Hepatocyte (in vitro differentiated cells): ENCODE measurements at regions not wholly inside any gene's neighbourhood (a gene's known extent, or its start where the extent isn't known, plus 50 kb on each side); places are given as distances from the start of the nearest gene placed in this dataset.
"Not testable (repeated sequence)": the region's sequence is repeated elsewhere in the genome, so short reads cannot be mapped to it uniquely, and the experiment has no call there.

Experiments used
- DNase-seq: peaks from one replicate; pipeline ENCODE4 v3.0.0-alpha.2; 2016; ENCODE audit warnings: low spot score
- H2AFZ ChIP-seq: fragments of 200-600 bp; sonication (generic); 2 replicates; pipeline ENCODE4 v1.6.0; 2016; ENCODE audit warnings: antibody characterized with exemption, mild to moderate bottlenecking
- H3K27ac ChIP-seq: fragments of 200-600 bp; sonication (generic); 2 replicates; pipeline ENCODE4 v1.5.1; 2016; ENCODE audit warnings: mild to moderate bottlenecking
- H3K27me3 ChIP-seq: fragments of 200-600 bp; sonication (generic); 2 replicates; pipeline ENCODE4 v1.6.1; 2016
- H3K36me3 ChIP-seq: fragments of 200-600 bp; sonication (generic); replicated peaks from 2 replicates; pipeline ENCODE4 v1.5.1; 2016; ENCODE audit warnings: low read depth; ENCODE audit not compliant: insufficient read depth
- H3K4me1 ChIP-seq: fragments of 200-600 bp; sonication (generic); 2 replicates; pipeline ENCODE4 v1.5.1; 2016; ENCODE audit warnings: mild to moderate bottlenecking, moderate library complexity; ENCODE audit not compliant: insufficient read depth
- H3K4me2 ChIP-seq: fragments of 200-600 bp; sonication (generic); 2 replicates; pipeline ENCODE4 v1.6.0; 2016
- H3K4me3 ChIP-seq: fragments of 200-600 bp; sonication (generic); 2 replicates; pipeline ENCODE4 v1.5.1; 2016; ENCODE audit warnings: mild to moderate bottlenecking
- H3K79me2 ChIP-seq: fragments of 200-600 bp; sonication (generic); 2 replicates; pipeline ENCODE4 v1.6.0; 2017; ENCODE audit warnings: mild to moderate bottlenecking
- H3K9me2 ChIP-seq: fragments of 200-600 bp; sonication (generic); replicated peaks from 2 replicates; pipeline ENCODE4 v1.6.0; 2017; ENCODE audit warnings: mild to moderate bottlenecking; ENCODE audit not compliant: insufficient read depth
- H3K9me3 ChIP-seq: fragments of 200-600 bp; sonication (generic); 2 replicates; pipeline ENCODE4 v1.5.1; 2016; ENCODE audit warnings: low read depth, mild to moderate bottlenecking
- H4K20me1 ChIP-seq: fragments of 200-600 bp; sonication (generic); 2 replicates; pipeline ENCODE4 v1.6.0; 2016; ENCODE audit warnings: mild to moderate bottlenecking; ENCODE audit not compliant: insufficient read depth, poor library complexity, severe bottlenecking
- EZH2 ChIP-seq: fragments of 200-600 bp; sonication (generic); IDR thresholded peaks from 2 replicates; pipeline ENCODE4 v1.6.1; 2016; ENCODE audit warnings: antibody characterized with exemption, mild to moderate bottlenecking, borderline replicate concordance
- EZH2phosphoT487 ChIP-seq: fragments of 200-600 bp; sonication (generic); IDR thresholded peaks from one replicate; pipeline ENCODE4 v1.6.1; 2018; ENCODE audit warnings: antibody characterized with exemption, mild to moderate bottlenecking, low read depth, moderate library complexity; ENCODE audit not compliant: unreplicated experiment, severe bottlenecking
- WGBS: methylation state at CpG from one replicate; pipeline ENCODE4 v1.1.6; 2016; ENCODE audit warnings: low lambda C conversion rate; ENCODE audit errors: missing lambda C conversion rate; 5-methylcytosine and 5-hydroxymethylcytosine counted together
- TF ChIP-seq, protein P1 (sequence below): fragments of 200-600 bp; sonication (generic); IDR thresholded peaks from 2 replicates; pipeline ENCODE4 v1.5.1; 2016; ENCODE audit warnings: antibody characterized with exemption, mild to moderate bottlenecking; ENCODE audit not compliant: poor library complexity

DNA sequence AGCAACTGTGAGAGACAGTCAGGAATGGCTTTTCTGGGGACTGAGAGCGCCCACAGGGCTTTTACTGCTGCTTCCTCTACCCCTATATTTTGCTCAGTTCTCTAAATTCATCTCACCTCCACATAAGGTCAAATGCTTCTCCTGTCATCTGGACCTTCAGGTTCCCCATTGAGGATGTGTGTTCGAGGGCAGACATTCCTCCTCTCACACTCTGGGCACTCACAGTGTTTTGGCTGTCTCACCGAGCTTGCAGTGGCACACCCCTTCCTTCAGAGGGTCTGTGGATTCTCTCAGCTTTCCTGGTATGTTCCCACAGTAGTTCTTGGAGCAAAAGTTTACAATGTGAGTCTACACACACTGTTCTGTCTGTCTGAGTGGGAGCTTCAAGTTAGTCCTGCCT lies 127.8 kb upstream of the GLRA1 start:
- 54% methylated on average over 3 of the region's 3 CpGs for WGBS
- Histone ChIP-seq H4K20me1 (no peaks in the 10 kb centered on the region), H3K36me3 (no peaks in the 10 kb centered on the region), H3K27me3 (no peaks in the 10 kb centered on the region), H2AFZ (no peak overlapping the region), H3K4me1 (no peaks in the 10 kb centered on the region), H3K79me2 (no peaks in the 10 kb centered on the region), H3K27ac (no peak overlapping the region), H3K9me3 (no peaks in the 10 kb centered on the region), H3K4me2 (no peak overlapping the region), H3K4me3 (no peak overlapping the region), H3K9me2 (no peaks in the 10 kb centered on the region)
- TF ChIP-seq EZH2phosphoT487 (no peak), EZH2 (no peak)
- TF ChIP-seq, protein P1, sequence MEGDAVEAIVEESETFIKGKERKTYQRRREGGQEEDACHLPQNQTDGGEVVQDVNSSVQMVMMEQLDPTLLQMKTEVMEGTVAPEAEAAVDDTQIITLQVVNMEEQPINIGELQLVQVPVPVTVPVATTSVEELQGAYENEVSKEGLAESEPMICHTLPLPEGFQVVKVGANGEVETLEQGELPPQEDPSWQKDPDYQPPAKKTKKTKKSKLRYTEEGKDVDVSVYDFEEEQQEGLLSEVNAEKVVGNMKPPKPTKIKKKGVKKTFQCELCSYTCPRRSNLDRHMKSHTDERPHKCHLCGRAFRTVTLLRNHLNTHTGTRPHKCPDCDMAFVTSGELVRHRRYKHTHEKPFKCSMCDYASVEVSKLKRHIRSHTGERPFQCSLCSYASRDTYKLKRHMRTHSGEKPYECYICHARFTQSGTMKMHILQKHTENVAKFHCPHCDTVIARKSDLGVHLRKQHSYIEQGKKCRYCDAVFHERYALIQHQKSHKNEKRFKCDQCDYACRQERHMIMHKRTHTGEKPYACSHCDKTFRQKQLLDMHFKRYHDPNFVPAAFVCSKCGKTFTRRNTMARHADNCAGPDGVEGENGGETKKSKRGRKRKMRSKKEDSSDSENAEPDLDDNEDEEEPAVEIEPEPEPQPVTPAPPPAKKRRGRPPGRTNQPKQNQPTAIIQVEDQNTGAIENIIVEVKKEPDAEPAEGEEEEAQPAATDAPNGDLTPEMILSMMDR, result no peak
- DNase-seq, result no peak

DNA sequence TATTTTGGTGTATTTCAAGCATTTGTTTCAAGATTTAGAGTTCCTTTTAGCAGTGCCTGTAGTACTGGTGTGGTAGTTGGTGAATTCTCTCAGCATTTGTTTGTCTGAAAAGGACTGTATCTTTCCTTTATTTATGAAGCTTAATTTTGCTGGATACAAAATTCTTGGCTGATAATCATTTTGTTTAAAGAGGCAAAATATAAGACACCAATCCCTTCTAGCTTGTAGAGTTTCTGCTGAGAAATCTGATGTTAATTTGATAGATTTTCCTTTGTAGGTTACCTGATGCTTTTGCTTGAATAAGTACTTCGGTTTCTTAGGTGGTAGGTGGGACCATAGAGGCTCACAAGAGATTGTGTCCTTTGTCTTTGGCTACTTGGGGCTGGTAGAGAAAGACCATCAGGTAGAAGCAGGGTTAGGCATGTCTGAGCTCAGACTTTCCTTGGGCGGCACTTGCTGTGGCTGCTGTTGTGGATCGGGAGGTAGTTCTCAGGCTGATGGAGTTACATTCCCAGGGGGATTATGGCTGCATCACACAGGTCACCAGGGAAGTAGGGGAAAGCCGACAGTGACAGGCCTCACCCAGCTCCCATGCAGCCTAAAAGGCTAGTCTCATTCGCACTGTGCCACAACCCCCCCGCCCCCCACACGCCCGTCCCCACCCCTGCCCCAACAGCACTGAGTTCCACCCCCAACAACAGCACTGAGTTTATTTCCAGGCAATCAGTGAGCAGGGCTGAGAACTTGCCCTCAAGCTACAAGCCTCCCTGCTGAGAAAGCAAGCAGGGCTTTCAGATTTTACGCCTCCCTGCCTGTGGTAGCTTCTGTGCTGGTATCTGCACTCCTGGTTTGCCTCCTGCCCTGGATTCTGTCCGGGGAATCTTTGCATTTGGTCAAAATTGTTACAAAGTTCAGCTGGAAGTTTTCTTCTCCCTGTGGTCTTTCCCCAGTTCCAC lies 127.1 kb upstream of the GLRA1 start:
- Histone ChIP-seq H4K20me1 (no peaks in the 10 kb centered on the region), H3K27ac (no peak overlapping the region), H2AFZ (no peak overlapping the region), H3K4me2 (no peak overlapping the region), H3K79me2 (no peaks in the 10 kb centered on the region), H3K4me3 (no peak overlapping the region), H3K36me3 (no peaks in the 10 kb centered on the region), H3K4me1 (no peaks in the 10 kb centered on the region), H3K27me3 (no peaks in the 10 kb centered on the region), H3K9me3 (no peaks in the 10 kb centered on the region), H3K9me2 (no peaks in the 10 kb centered on the region)
- no peak for DNase-seq
- TF ChIP-seq EZH2phosphoT487 (no peak), EZH2 (no peak)
- TF ChIP-seq, protein P1, result no peak
- WGBS, result 41% methylated on average over 5 of the region's 10 CpGs

DNA sequence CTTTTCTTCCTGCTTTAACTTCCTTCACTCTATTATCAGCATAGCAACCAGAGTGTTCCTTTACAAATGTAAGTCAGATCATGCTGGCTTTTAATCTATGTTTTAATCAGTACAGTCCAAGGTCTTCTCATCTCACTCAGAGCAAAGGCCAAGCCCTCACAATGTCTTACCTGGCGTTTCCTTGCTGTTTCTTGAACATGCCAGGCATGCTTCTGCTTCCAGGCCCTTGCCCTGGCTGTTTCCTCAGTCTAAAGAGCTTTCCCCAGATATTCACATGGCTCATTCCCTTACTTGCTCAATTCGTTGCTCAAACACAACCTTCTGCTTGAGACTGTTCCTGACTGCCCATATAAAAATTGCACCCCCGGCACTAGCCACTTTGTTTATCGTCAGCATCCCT lies 121.7 kb upstream of the GLRA1 start:
- H3K4me2 ChIP-seq, result no peak overlapping the region
- H3K4me3 ChIP-seq, result no peak overlapping the region
- H3K36me3 ChIP-seq, result no peaks in the 10 kb centered on the region
- H3K9me3 ChIP-seq, result no peaks in the 10 kb centered on the region
- H3K27ac ChIP-seq, result no peak overlapping the region
- H3K27me3 ChIP-seq, result no peaks in the 10 kb centered on the region
- no peaks in the 10 kb centered on the region for H3K9me2 ChIP-seq
- DNase-seq, result no peak
- TF ChIP-seq, protein P1, result no peak
- TF ChIP-seq EZH2phosphoT487 (no peak), EZH2 (no peak)
- H4K20me1 ChIP-seq, result no peaks in the 10 kb centered on the region
- 70% methylated on average over 4 of the region's 4 CpGs for WGBS
- H3K79me2 ChIP-seq, result no peaks in the 10 kb centered on the region
- no peak overlapping the region for H2AFZ ChIP-seq
- no peaks in the 10 kb centered on the region for H3K4me1 ChIP-seq

DNA sequence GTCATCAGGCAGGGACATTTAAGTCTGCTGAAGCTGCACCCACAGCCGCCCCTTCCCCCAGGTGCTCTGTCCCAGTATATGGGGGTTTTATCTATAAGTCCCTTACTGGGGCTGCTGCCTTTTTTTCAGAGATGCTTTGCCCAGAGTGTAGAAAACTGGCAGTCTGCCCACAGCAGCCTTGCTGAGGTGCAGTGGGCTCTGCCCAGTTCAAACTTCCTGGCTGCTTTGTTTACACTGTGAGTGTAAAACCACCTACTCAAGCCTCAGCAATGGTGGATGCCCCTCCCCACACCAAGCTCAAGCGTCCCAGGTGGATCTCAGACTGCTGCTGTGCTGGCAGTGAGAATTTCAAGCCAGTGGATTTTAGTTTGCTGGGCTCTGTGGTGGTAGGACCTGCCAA lies 114.2 kb upstream of the GLRA1 start:
- not testable (repeated sequence) for H3K9me2 ChIP-seq, H4K20me1 ChIP-seq, H3K79me2 ChIP-seq, H3K4me3 ChIP-seq, H3K27me3 ChIP-seq, H3K27ac ChIP-seq, H3K9me3 ChIP-seq, DNase-seq, H2AFZ ChIP-seq, H3K36me3 ChIP-seq, H3K4me2 ChIP-seq, H3K4me1 ChIP-seq
- 55% methylated on average over 2 of the region's 2 CpGs for WGBS

DNA sequence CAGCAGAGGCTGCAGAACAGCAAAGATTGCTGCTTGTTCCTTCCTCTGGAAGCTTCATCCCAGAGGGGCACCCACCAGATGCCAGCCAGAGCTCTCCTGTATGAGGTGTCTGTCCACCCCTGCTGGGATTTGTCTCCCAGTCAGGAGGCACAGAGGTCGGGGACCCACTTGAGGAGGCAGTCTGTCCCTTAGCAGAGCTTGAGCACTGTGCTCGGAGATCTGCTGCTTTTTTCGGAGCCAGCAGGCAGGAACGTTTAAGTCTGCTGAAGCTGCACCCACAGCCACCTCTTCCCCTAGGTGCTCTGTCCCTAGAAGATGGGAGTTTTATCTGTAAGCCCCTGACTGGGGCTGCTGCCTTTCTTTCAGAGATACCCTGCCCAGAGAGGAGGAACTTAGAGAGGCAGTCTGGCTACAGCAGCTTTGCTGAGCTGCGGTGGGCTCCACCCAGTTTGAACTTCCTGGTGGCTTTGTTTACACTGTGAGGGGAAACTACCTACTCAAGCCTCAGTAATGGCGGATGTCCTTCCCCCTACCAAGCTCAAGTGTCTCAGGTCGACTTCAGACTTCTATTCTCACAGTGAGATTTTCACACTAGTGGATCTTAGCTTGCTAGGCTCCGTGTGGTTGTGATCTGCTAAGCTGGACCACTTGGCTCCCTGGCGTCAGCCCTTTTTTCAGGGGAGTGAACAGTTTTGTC lies 101.8 kb upstream of the GLRA1 start:
- not testable (repeated sequence) for DNase-seq, H3K4me2 ChIP-seq, H3K27ac ChIP-seq

More for the DNA sequence above, 101.8 kb upstream of the GLRA1 start:
- H3K9me2 ChIP-seq, H3K4me1 ChIP-seq, H4K20me1 ChIP-seq, H2AFZ ChIP-seq, H3K9me3 ChIP-seq, H3K27me3 ChIP-seq, H3K4me3 ChIP-seq, H3K36me3 ChIP-seq, H3K79me2 ChIP-seq: not testable (repeated sequence)
- 74% methylated on average over 9 of the region's 9 CpGs for WGBS
